ENCODE measurements at regions not wholly inside any gene's neighbourhood (a gene's known extent, or its start where the extent isn't known, plus 50 kb on each side); places are given as distances from the start of the nearest gene placed in this dataset.
A peak's percentile ranks its signal among the peaks of the same experiment; 100 is the strongest.

DNA sequence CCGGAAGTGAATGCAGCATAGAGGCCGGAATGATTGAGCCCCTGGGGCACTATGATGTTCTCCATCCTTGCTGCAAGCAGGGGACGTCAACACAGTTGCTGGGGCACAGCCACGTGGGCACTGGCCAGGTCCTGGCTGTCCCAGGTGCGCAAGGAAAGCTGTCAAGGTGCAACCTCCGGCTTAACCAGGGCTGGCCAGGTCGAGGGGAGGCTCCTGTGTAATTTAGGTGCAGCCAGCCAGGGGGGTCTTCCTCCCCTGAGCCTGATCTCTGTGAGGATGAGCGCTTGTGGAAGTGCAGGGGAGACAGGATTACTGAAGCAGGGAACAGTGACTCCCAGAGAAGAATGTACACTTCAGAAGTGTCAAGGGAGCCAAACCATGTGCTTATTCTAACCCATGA is 852.8 kb upstream of the TMEM132C start:
- no peak for DNase-seq (ENCODE audit: low read depth)
- TF ChIP-seq, protein P1, sequence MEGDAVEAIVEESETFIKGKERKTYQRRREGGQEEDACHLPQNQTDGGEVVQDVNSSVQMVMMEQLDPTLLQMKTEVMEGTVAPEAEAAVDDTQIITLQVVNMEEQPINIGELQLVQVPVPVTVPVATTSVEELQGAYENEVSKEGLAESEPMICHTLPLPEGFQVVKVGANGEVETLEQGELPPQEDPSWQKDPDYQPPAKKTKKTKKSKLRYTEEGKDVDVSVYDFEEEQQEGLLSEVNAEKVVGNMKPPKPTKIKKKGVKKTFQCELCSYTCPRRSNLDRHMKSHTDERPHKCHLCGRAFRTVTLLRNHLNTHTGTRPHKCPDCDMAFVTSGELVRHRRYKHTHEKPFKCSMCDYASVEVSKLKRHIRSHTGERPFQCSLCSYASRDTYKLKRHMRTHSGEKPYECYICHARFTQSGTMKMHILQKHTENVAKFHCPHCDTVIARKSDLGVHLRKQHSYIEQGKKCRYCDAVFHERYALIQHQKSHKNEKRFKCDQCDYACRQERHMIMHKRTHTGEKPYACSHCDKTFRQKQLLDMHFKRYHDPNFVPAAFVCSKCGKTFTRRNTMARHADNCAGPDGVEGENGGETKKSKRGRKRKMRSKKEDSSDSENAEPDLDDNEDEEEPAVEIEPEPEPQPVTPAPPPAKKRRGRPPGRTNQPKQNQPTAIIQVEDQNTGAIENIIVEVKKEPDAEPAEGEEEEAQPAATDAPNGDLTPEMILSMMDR (IDR thresholded peaks at IDR 0.05; ENCODE audit: insufficient read depth, low read length) = no peak
- no peak overlapping the region for H3K4me3 ChIP-seq (ENCODE audit: low read depth, low read length)

DNA sequence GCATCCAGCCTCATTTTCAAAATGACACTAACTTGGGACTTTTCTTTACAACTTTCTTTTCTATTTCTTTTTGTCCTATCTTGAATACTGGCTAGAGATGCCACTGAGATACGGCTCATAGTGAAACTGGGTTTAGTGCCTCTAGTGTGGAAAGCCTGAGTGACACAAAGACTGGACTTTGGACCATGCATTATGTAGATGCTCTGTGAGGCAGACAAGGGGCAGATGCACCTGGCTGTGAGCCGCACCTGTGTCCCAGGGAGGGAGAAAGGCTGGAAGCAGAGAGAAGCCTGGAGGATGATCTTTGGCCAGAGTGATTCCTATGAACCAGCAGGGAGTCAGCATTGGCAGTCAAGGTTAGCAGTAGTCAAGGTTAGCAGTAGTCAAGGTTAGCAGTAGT is 852.3 kb upstream of the TMEM132C start:
- no peak for DNase-seq (ENCODE audit: low read depth)
- TF ChIP-seq, protein P1 (IDR thresholded peaks at IDR 0.05; ENCODE audit: insufficient read depth, low read length) = no peak
- no peak overlapping the region for H3K4me3 ChIP-seq (ENCODE audit: low read depth, low read length)

DNA sequence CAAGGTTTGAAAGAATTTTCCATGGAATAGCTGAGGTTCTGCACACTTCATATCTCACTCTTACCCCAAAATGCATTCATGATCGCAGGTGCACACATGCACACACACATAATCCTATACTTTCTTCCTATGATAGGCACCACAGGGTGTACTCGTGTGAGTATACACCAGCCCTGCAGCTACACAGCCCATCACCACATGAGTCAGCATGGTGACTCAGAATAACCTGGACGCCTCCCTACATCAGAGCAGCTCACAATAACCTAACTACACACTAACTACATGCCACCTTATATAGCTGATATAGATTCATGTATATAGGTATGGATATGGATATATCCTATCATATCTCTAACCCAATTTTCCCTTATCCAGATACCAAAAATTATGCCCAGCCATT is 850.2 kb upstream of the TMEM132C start:
- DNase-seq (ENCODE audit: low read depth) = peak; percentile 16
- TF ChIP-seq, protein P1 (IDR thresholded peaks at IDR 0.05; ENCODE audit: insufficient read depth, low read length) = no peak
- no peak overlapping the region for H3K4me3 ChIP-seq (ENCODE audit: low read depth, low read length)

DNA sequence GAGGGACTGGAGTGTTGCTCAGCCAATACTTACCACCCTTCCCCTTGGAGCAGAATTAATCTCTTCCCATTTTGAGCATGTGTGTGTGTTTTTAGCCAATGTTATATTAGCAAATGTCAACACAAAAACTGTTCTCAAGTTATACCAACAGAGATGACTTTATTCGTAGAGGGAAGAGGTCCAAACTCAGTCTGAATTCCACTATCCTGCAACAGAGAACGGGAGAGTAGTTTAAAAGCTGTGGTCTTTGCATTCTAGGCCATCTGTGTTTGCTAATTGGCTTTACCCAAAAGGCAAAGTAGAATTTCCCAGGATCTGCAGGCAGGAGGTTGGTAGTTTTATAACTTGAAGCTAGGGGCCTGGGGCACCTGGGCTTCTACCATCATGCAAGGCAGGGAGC is 847.9 kb upstream of the TMEM132C start:
- TF ChIP-seq, protein P1 (IDR thresholded peaks at IDR 0.05; ENCODE audit: insufficient read depth, low read length) = no peak
- no peak overlapping the region for H3K4me3 ChIP-seq (ENCODE audit: low read depth, low read length)
- no peak for DNase-seq (ENCODE audit: low read depth)

DNA sequence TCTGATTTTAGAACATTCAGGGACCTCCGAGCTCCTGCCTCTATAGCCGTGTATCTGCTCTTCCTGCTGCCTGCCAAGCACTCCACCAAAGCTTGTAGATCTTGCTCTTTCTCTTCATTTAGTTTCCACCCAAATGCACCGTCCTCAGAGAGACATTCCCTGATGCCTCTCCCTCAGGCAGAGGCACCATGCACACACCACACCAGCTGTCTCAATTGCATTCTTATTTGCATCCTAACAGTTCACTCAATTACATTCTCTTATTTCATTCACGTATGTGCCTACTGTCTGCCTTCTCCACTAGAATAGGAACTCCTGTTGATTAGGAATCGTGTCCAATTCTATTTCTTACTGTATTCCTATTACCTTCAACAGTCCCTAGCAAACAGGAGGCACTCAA is 845.4 kb upstream of the TMEM132C start:
- TF ChIP-seq, protein P1 (IDR thresholded peaks at IDR 0.05; ENCODE audit: insufficient read depth, low read length) = no peak
- no peak for DNase-seq (ENCODE audit: low read depth)
- H3K4me3 ChIP-seq (ENCODE audit: low read depth, low read length) = no peak overlapping the region

DNA sequence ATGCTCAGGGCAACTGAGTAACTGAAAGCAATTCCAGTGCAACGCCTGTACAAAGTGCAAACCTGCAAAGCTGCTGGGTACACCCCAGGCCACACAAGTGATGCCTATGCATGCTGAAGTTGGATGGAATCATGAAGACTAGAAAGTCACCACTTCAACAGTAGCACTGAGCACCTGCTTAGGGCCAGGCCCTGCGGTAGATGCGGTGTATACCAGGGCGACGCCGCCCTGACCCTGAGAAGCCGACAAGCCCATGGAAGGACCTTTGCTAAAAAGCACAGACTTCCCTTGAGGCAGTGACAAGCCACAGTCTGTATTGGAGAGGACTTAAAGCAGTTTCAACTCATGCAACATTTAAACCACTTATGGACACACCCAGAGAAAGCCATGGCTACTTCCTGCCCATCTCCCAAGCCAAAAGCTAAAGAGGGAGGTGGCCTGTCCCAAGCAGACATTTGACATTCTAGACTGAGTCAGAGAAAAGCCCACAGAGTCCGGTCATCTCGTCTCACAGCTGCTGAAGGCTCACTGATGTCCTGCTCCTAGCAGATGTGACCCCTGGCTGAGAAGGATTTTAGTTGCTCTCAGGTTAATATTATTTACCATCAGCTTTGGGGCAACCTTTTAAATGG is 843.9 kb upstream of the TMEM132C start:
- TF ChIP-seq, protein P1 (IDR thresholded peaks at IDR 0.05; ENCODE audit: insufficient read depth, low read length) = no peak
- no peak for DNase-seq (ENCODE audit: low read depth)
- H3K4me3 ChIP-seq (ENCODE audit: low read depth, low read length) = no peak overlapping the region

DNA sequence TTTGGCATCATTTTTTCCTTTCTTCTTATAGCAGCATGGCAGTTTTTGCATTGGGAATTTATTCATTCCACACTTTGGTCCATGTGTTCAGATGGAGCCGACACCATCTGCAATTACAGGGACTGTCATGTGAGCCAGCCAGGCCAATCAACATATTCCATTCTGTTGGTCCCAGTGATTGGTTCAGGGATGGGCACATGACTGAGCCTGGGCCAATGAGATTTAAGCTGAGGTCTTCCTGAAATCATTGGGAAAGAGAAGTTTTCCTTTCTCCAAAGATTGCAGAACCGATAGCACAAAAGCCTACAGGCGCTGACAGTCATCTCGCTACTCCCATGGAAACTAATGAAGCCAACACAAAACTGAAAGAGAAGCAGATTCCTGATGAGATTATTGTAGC is 841.5 kb upstream of the TMEM132C start:
- H3K4me3 ChIP-seq (ENCODE audit: low read depth, low read length) = no peak overlapping the region
- no peak for DNase-seq (ENCODE audit: low read depth)
- TF ChIP-seq, protein P1 (IDR thresholded peaks at IDR 0.05; ENCODE audit: insufficient read depth, low read length) = no peak

Measured in fibroblast of the aortic adventitia (primary cell).